Psoas muscle (tissue), 7 donors: ENCODE measurements at regions not wholly inside any gene's neighbourhood (a gene's known extent, or its start where the extent isn't known, plus 50 kb on each side); places are given as distances from the start of the nearest gene placed in this dataset.

Experiments used
- ATAC-seq, 4 donors: fragments of 200-7000 bp; cut with Tn5 transposase; one replicate each; pipeline ENCODE4 v1.9.1; 2020; ENCODE audit warnings: moderate library complexity in 3 of 4, mild to moderate bottlenecking in 2 of 4
- DNase-seq, 2 donors: peaks; one replicate each; pipeline ENCODE4 v3.0.0-alpha.2; 2020
- H3K27ac ChIP-seq: fragments of 200-600 bp; one replicate; pipeline ENCODE4 v1.8.0; 2022
- H3K27me3 ChIP-seq, 3 donors: fragments of 200-600 bp in 1 of 3; one replicate each; pipeline versions ENCODE4 v1.6.1 to v1.8.0; 2013 to 2022; ENCODE audit warnings: low read length in 2 of 3, mild to moderate bottlenecking in 2 of 3, moderate library complexity in 1 of 3; ENCODE audit not compliant: insufficient read depth in 3 of 3
- H3K36me3 ChIP-seq, 2 donors: fragments of 200-600 bp in 1 of 2; one replicate each; pipeline versions ENCODE4 v1.6.1 to v1.8.0; 2013 to 2022; ENCODE audit warnings: low read depth in 1 of 2, mild to moderate bottlenecking in 1 of 2, moderate library complexity in 1 of 2; ENCODE audit not compliant: insufficient read depth in 1 of 2
- H3K4me1 ChIP-seq: fragments of 200-600 bp; one replicate; pipeline ENCODE4 v1.8.0; 2022
- H3K4me3 ChIP-seq: fragments of 200-600 bp; one replicate; pipeline ENCODE4 v1.8.0; 2022; ENCODE audit warnings: mild to moderate bottlenecking
- H3K9me3 ChIP-seq: fragments of 200-600 bp; one replicate; pipeline ENCODE4 v1.8.0; 2022
- WGBS, 3 donors: extraction: QIAGEN DNeasy Blood & Tissue Kit; methylation state at CpG; one replicate each; pipeline versions ENCODE4 v1.1.6 to v1.1.7; 2013; 5-methylcytosine and 5-hydroxymethylcytosine counted together
- intact Hi-C, 2 donors: fragments of 100-400 bp; cut with DNase I; formaldehyde crosslinking; loops; one replicate each; pipeline versions ENCODE4 v1.11.0 to v1.14.2; 2022
- TF ChIP-seq, protein P1 (sequence below): fragments of 200-600 bp; IDR thresholded peaks from one replicate; pipeline ENCODE4 v1.8.0; 2022; ENCODE audit warnings: antibody characterized with exemption
- donor health status: healthy with polysubstance abuse.
- donor health status: DM: no; HTN: no; CAD: no; lungs with moderate emphysema.
- donor health status: Bipolar disorder and iron deficiency.
- donor health status: healthy.
- donor health status: DM: yes; HTN: yes; CAD: no.
- donor health status: DM: no; HTN: no; CAD: no.
- donor health status: DM: yes; HTN: yes; CAD: no.

DNA sequence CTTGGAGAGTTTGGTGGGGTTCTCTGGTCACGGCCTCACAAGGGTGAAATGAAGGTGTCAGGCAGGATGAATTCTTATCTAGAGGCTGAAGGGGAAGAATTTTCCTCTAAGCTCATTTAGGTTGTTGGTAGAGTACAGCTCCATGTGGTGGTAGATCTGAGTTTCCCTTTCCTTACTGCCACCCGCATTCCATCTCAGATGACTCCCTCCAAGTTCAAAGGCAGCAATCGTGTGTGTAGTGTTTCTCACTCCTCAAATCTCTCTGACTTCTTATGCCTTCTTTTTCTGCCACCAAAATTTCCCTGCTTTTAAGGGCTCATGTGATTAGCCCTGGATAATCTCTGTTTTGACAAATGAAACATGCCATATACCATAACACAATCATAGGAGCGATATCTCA lies 135.5 kb upstream of the MYOCD start:
- TF ChIP-seq, protein P1, sequence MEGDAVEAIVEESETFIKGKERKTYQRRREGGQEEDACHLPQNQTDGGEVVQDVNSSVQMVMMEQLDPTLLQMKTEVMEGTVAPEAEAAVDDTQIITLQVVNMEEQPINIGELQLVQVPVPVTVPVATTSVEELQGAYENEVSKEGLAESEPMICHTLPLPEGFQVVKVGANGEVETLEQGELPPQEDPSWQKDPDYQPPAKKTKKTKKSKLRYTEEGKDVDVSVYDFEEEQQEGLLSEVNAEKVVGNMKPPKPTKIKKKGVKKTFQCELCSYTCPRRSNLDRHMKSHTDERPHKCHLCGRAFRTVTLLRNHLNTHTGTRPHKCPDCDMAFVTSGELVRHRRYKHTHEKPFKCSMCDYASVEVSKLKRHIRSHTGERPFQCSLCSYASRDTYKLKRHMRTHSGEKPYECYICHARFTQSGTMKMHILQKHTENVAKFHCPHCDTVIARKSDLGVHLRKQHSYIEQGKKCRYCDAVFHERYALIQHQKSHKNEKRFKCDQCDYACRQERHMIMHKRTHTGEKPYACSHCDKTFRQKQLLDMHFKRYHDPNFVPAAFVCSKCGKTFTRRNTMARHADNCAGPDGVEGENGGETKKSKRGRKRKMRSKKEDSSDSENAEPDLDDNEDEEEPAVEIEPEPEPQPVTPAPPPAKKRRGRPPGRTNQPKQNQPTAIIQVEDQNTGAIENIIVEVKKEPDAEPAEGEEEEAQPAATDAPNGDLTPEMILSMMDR = no peak
- intact Hi-C loops = no loop called here
- 57 to 67% (median 58%) methylated on average over 4 of the region's 4 CpGs for WGBS, 3 donors

DNA sequence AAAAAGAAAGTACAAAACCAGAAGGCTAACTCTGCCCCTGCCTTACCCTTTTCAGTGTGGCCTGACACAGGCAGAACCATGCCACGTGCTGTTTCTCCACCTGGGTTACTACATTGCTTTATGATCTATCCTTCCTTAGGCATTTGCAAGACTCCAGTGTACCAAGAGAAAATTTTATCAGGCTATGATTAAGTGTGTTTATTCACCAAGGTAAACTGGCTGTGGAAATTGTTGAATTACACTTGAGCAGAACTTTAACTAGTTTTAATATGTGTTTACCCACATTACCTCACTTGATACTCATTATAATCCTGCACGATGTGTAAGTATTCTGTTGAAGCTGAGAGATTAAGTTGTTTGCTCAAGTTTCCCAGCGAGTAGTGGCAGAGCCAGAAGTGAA lies 129.7 kb upstream of the MYOCD start:
- Histone ChIP-seq H3K27me3 (peaks cover 0 to 3% (median 0%) of the 10 kb centered on the region in 3 donors), H3K4me1 (no peaks in the 10 kb centered on the region), H3K27ac (no peak overlapping the region), H3K4me3 (no peak overlapping the region), H3K36me3 (no peaks in the 10 kb centered on the region), H3K9me3 (no peaks in the 10 kb centered on the region)
- no peak for DNase-seq
- no peak for ATAC-seq
- intact Hi-C loops = no loop called here
- TF ChIP-seq, protein P1 = no peak
- 53 to 64% (median 57%) methylated on average over 3 of the region's 3 CpGs for WGBS, 3 donors

More for the DNA sequence above, 135.5 kb upstream of the MYOCD start:
- Histone ChIP-seq H3K36me3 (no peaks in the 10 kb centered on the region), H3K4me3 (no peak overlapping the region), H3K4me1 (no peaks in the 10 kb centered on the region), H3K27me3 (peaks cover 0 to 3% (median 0%) of the 10 kb centered on the region in 3 donors), H3K9me3 (no peaks in the 10 kb centered on the region), H3K27ac (no peak overlapping the region)
- ATAC-seq (no peak), DNase-seq (no peak)

DNA sequence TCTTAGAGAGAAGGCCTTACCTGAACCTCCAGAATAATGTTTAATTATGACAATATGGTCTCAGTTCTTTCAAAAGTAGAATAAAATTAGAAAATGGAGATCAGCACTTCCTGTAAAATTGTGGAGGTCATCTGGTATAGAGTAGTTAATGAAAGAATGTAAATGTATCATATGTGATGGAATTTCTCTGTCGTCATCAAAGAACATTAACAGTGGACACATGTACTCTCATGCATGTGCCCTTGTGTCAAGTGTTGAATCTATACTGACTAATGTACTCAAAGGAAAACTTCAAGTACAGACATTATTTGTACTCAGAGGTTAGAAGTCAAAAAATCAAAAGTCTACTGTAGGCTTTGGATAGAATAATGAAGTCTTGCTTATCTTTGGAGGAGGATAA lies 129.2 kb upstream of the MYOCD start:
- H3K4me1 ChIP-seq = no peaks in the 10 kb centered on the region
- intact Hi-C loops = no loop called here
- ATAC-seq = no peak
- no peaks in the 10 kb centered on the region for H3K36me3 ChIP-seq
- H3K4me3 ChIP-seq = no peak overlapping the region
- H3K27ac ChIP-seq = no peak overlapping the region
- TF ChIP-seq, protein P1 = no peak
- no peaks in the 10 kb centered on the region for H3K9me3 ChIP-seq
- no peak for DNase-seq
- WGBS, 3 donors = 84 to 93% (median 85%) methylated on average over 1 of the region's 1 CpG
- peaks cover 0 to 3% (median 0%) of the 10 kb centered on the region in 3 donors for H3K27me3 ChIP-seq

DNA sequence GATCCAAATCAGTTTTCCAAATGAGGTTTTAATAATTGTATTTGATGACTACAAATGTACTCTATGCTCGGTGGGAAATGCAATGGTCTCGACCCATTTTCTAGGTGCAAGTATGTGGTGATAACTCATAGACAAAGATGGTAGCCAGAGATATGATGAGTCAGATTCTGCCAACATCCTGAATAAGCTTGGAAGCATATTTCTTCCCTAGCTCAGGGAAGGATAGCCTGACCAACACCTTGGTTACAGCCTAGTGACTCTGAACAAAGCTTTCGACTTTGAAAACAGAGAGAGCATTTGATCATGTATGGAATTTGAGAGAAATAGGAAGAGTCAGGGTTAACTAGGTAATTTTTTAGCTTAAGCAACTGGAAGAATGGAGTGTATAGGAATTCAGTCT lies 128.3 kb upstream of the MYOCD start:
- Histone ChIP-seq H3K9me3 (no peaks in the 10 kb centered on the region), H3K27ac (no peak overlapping the region), H3K36me3 (no peaks in the 10 kb centered on the region), H3K27me3 (peaks cover 0 to 3% (median 0%) of the 10 kb centered on the region in 3 donors), H3K4me1 (no peaks in the 10 kb centered on the region), H3K4me3 (no peak overlapping the region)
- TF ChIP-seq, protein P1 = no peak
- intact Hi-C loops = no loop called here
- 90 to 93% (median 90%) methylated on average over 3 of the region's 3 CpGs for WGBS, 3 donors
- no peak for DNase-seq
- ATAC-seq = no peak

DNA sequence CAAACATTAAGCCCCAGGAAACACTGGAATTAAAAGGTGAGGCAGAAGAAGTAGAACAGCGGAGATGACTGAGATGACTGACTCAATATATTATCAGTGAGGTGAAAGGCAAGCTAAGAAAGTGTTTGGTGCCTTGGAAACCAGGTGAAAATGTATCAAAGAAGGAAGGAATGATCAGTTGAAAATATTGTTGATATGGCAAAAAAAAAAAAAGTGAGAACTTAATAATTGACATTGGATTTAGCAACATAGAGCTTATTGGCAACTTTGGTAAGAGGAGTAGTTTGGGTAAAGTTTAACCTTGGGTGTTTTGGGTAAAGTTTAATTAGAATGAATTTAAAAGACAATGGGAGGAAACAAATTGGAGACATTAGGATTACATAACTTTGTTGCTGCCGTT lies 127.7 kb upstream of the MYOCD start:
- DNase-seq (no peak), ATAC-seq (no peak)
- Histone ChIP-seq H3K4me1 (no peaks in the 10 kb centered on the region), H3K36me3 (no peaks in the 10 kb centered on the region), H3K9me3 (no peaks in the 10 kb centered on the region), H3K27ac (no peak overlapping the region), H3K27me3 (peaks cover 0 to 3% (median 0%) of the 10 kb centered on the region in 3 donors), H3K4me3 (no peak overlapping the region)
- WGBS, 3 donors = 75 to 79% (median 78%) methylated on average over 2 of the region's 2 CpGs
- TF ChIP-seq, protein P1 = no peak
- intact Hi-C loops = no loop called here
